ENCODE measurements at regions not wholly inside any gene's neighbourhood (a gene's known extent, or its start where the extent isn't known, plus 50 kb on each side); places are given as distances from the start of the nearest gene placed in this dataset.

GRCh38 chr6:147751232-147751631 lies 242.7 kb downstream of the SAMD5 start:
- TF ChIP-seq CTCF (IDR thresholded peaks at IDR 0.05; ENCODE audit: low read length) (no peak), EZH2 (IDR thresholded peaks at IDR 0.05; ENCODE audit: borderline replicate concordance, low read length) (no peak)

Measured in OCI-LY1 (cell line).